ENCODE measurements at regions not wholly inside any gene's neighbourhood (a gene's known extent, or its start where the extent isn't known, plus 50 kb on each side); places are given as distances from the start of the nearest gene placed in this dataset.
A peak's percentile ranks its signal among the peaks of the same experiment; 100 is the strongest.

- no peak for DNase-seq
Measured at GRCh38 chr13:50672025-50672424, 171.5 kb downstream of the DLEU7 start.

- DNase-seq: no peak
Measured at GRCh38 chr13:50675651-50676050, 167.8 kb downstream of the DLEU7 start.

GRCh38 chr13:50676602-50677001 lies 166.9 kb downstream of the DLEU7 start:
- DNase-seq: peak in 1 of 2 experiments; percentile 13

- no peak for DNase-seq
Measured at GRCh38 chr13:50677258-50677657, 166.2 kb downstream of the DLEU7 start.

- DNase-seq: no peak
Measured at GRCh38 chr13:50677687-50678463, 165.6 kb downstream of the DLEU7 start.

GRCh38 chr13:50678464-50679162 lies 164.9 kb downstream of the DLEU7 start:
- no peak for DNase-seq

GRCh38 chr13:50679321-50679720 lies 164.2 kb downstream of the DLEU7 start:
- DNase-seq: no peak

- DNase-seq: no peak
Measured at GRCh38 chr13:50682002-50682401, 161.5 kb downstream of the DLEU7 start.

- DNase-seq: no peak
Measured at GRCh38 chr13:50682966-50683365, 160.5 kb downstream of the DLEU7 start.

GRCh38 chr13:50684366-50684765 lies 159.1 kb downstream of the DLEU7 start:
- DNase-seq: peak; percentile 30 to 42

- DNase-seq: peak; percentile 14 to 44
Measured at GRCh38 chr13:50685491-50685890, 158.0 kb downstream of the DLEU7 start.

- DNase-seq: no peak
Measured at GRCh38 chr13:50685956-50686355, 157.5 kb downstream of the DLEU7 start.

- peak in 1 of 2 experiments; percentile 5 for DNase-seq
Measured at GRCh38 chr13:50686551-50686950, 156.9 kb downstream of the DLEU7 start.

- no peak for DNase-seq
Measured at GRCh38 chr13:50687545-50687944, 155.9 kb downstream of the DLEU7 start.

- no peak for DNase-seq
Measured at GRCh38 chr13:50690006-50690405, 153.5 kb downstream of the DLEU7 start.

GRCh38 chr13:50691176-50691680 lies 152.3 kb downstream of the DLEU7 start:
- no peak for DNase-seq

- no peak for DNase-seq
Measured at GRCh38 chr13:50691681-50692263, 151.7 kb downstream of the DLEU7 start.

- no peak for DNase-seq
Measured at GRCh38 chr13:50692396-50692915, 151.0 kb downstream of the DLEU7 start.

GRCh38 chr13:50693727-50694126 lies 149.8 kb downstream of the DLEU7 start:
- DNase-seq: no peak

- no peak for DNase-seq
Measured at GRCh38 chr13:50697746-50698539, 145.5 kb downstream of the DLEU7 start.

- no peak for DNase-seq
Measured at GRCh38 chr13:50699874-50700663, 143.4 kb downstream of the DLEU7 start.
